22Rv1 (cell line): ENCODE measurements at regions not wholly inside any gene's neighbourhood (a gene's known extent, or its start where the extent isn't known, plus 50 kb on each side); places are given as distances from the start of the nearest gene placed in this dataset.

Experiments
- H3K27ac ChIP-seq: fragments of 450-650 bp; 2 replicates; pipeline ENCODE4 v1.5.1; 2017
- CTCF ChIP-seq: fragments of 450-650 bp; IDR thresholded peaks from 2 replicates; pipeline ENCODE4 v1.5.1; 2017; ENCODE audit warnings: mild to moderate bottlenecking
- ZFX ChIP-seq: fragments of 450-650 bp; IDR thresholded peaks from 2 replicates; pipeline ENCODE4 v1.6.1; 2017; ENCODE audit warnings: antibody characterized with exemption, borderline replicate concordance

GRCh38 chr12:89863968-89864367, 155.3 kb upstream of the ATP2B1 start:
- no peak overlapping the region for H3K27ac ChIP-seq
- TF ChIP-seq ZFX (no peak), CTCF (no peak)

GRCh38 chr12:89863493-89863938, 154.9 kb upstream of the ATP2B1 start:
- no peak for TF ChIP-seq ZFX
- TF ChIP-seq CTCF = no peak
- no peak overlapping the region for H3K27ac ChIP-seq

GRCh38 chr12:89862511-89863445, 154.1 kb upstream of the ATP2B1 start:
- H3K27ac ChIP-seq = no peak overlapping the region
- TF ChIP-seq ZFX (no peak), CTCF (no peak)

- TF ChIP-seq CTCF (no peak), ZFX (no peak)
- no peak overlapping the region for H3K27ac ChIP-seq
These were observed 152.4 kb upstream of the ATP2B1 start for GRCh38 chr12:89861086-89861485.

- H3K27ac ChIP-seq = no peak overlapping the region
- no peak for TF ChIP-seq CTCF
- no peak for TF ChIP-seq ZFX
These were observed 151.0 kb upstream of the ATP2B1 start for GRCh38 chr12:89859508-89860220.

- TF ChIP-seq CTCF (no peak), ZFX (no peak)
- no peak overlapping the region for H3K27ac ChIP-seq
These were observed 150.1 kb upstream of the ATP2B1 start for GRCh38 chr12:89858718-89859117.
